ENCODE measurements at regions not wholly inside any gene's neighbourhood (a gene's known extent, or its start where the extent isn't known, plus 50 kb on each side); places are given as distances from the start of the nearest gene placed in this dataset.

DNA sequence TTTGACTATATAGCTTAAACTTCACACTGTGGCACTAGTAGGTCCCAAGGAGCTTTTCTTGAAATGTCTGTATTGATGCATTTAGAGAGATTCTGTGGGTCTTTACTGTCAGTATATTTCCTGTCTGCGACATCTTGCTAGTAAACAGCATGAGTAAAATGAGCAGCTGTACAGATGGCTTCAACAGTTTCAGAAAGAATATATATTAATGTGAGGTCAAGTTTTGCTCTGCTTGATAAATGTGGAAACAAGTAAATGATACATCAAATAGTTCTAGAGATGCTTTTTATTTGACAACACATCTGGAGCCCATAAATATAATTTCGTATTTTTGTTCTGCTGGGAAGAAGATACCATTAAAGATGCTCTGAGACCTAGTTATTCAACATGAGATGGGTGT is 310.9 kb upstream of the COL3A1 start:
- Histone ChIP-seq H3K4me2 (no peak overlapping the region), H3K9me2 (ENCODE audit: insufficient read depth) (no peaks in the 10 kb centered on the region), H3K27ac (no peak overlapping the region), H3K36me3 (ENCODE audit: low read depth) (no peaks in the 10 kb centered on the region), H3K27me3 (ENCODE audit: insufficient read depth, low read depth) (no peaks in the 10 kb centered on the region), H3K4me1 (replicated peaks; ENCODE audit: insufficient read depth) (no peaks in the 10 kb centered on the region), H3F3A (ENCODE audit: insufficient read depth, low read depth) (no peaks in the 10 kb centered on the region), H2AFZ (no peak overlapping the region), H3K79me2 (ENCODE audit: low read depth) (no peaks in the 10 kb centered on the region), H3K9me3 (ENCODE audit: insufficient read depth, low read depth) (no peaks in the 10 kb centered on the region), H3K4me3 (no peak overlapping the region), H4K20me1 (ENCODE audit: insufficient read depth) (no peaks in the 10 kb centered on the region)
- no TSS peak for BruUV-seq (replicated peaks)
- ChIA-PET POLR2A (ENCODE audit: unreplicated experiment) (interaction anchor here (0.7 kb wide), 1 partner anchor 600 kb away, joined by 6 read pairs; no protein-coding TSS in a partner anchor), CTCF (no interaction called here)
- DNase-seq: no peak
- TF ChIP-seq, protein P1, sequence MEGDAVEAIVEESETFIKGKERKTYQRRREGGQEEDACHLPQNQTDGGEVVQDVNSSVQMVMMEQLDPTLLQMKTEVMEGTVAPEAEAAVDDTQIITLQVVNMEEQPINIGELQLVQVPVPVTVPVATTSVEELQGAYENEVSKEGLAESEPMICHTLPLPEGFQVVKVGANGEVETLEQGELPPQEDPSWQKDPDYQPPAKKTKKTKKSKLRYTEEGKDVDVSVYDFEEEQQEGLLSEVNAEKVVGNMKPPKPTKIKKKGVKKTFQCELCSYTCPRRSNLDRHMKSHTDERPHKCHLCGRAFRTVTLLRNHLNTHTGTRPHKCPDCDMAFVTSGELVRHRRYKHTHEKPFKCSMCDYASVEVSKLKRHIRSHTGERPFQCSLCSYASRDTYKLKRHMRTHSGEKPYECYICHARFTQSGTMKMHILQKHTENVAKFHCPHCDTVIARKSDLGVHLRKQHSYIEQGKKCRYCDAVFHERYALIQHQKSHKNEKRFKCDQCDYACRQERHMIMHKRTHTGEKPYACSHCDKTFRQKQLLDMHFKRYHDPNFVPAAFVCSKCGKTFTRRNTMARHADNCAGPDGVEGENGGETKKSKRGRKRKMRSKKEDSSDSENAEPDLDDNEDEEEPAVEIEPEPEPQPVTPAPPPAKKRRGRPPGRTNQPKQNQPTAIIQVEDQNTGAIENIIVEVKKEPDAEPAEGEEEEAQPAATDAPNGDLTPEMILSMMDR (conservative IDR thresholded peaks at IDR 0.05): no peak
- TF ChIP-seq EZH2 (IDR thresholded peaks at IDR 0.05; ENCODE audit: low read depth): no peak
- intact Hi-C loops (cut with micrococcal nuclease; ENCODE audit: unreplicated experiment): no loop called here

DNA sequence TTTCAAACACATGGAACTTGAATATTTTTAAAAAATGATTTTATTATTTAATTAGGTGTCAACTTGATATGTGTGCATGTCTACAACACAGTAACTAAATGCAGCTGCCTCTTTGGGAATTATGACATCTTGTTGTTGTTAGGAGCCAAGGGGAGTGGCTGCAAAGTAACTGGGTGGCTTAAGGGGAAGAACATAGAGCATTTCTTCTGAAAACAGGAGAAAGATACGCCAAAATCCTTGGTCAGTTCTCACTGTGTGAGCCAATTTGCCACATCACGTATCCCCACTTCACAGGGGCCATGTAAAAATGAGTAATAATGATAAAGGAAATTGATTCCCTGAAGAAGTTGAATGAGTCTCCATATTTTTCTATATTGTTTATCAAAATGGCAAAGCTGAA is 309.8 kb upstream of the COL3A1 start:
- ChIA-PET CTCF (no interaction called here), POLR2A (ENCODE audit: unreplicated experiment) (no interaction called here)
- Histone ChIP-seq H4K20me1 (ENCODE audit: insufficient read depth) (no peaks in the 10 kb centered on the region), H3K27ac (no peak overlapping the region), H3K4me1 (replicated peaks; ENCODE audit: insufficient read depth) (no peaks in the 10 kb centered on the region), H3K9me2 (ENCODE audit: insufficient read depth) (no peaks in the 10 kb centered on the region), H3F3A (ENCODE audit: insufficient read depth, low read depth) (no peaks in the 10 kb centered on the region), H3K79me2 (ENCODE audit: low read depth) (no peaks in the 10 kb centered on the region), H3K9me3 (ENCODE audit: insufficient read depth, low read depth) (no peaks in the 10 kb centered on the region), H3K4me2 (no peak overlapping the region), H3K27me3 (ENCODE audit: insufficient read depth, low read depth) (no peaks in the 10 kb centered on the region), H3K36me3 (ENCODE audit: low read depth) (no peaks in the 10 kb centered on the region), H3K4me3 (no peak overlapping the region), H2AFZ (no peak overlapping the region)
- no peak for DNase-seq
- BruUV-seq (replicated peaks): no TSS peak
- intact Hi-C loops (cut with micrococcal nuclease; ENCODE audit: unreplicated experiment): no loop called here
- TF ChIP-seq EZH2 (IDR thresholded peaks at IDR 0.05; ENCODE audit: low read depth): no peak
- TF ChIP-seq, protein P1 (conservative IDR thresholded peaks at IDR 0.05): no peak

DNA sequence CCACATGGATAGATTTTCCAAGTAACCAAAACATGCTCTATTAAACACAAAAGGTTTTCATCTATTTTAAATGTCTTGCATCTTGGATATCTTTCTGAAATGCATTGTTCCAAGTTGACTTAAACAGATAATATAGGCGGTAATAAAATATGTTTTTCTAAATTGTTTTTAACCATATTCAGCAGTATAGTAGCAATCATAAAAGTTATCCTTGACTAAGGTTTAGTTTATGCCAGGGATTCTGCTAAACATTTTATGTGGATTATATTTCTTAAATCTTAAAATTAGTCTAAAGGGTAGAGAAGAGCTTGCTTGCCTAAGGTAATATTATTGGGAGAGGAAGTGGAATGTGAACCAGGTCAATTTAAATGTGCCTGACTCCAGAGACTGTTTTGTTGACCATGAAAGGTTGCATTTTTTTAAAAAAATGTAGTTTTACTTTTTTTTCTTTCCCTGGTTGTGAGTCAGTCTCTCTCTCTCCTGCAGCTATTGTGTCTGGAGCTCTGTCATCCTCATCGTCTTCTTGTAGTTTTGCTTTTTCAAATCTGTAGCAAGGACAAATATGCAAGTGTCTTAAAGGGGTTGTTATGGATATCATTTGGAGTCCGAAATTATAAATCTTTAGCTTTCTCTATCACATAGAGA is 309.1 kb upstream of the COL3A1 start:
- H3K4me3 ChIP-seq: no peak overlapping the region
- H3K4me2 ChIP-seq: no peak overlapping the region
- H3K4me1 ChIP-seq (replicated peaks; ENCODE audit: insufficient read depth): no peaks in the 10 kb centered on the region
- H3K79me2 ChIP-seq (ENCODE audit: low read depth): no peaks in the 10 kb centered on the region
- intact Hi-C loops (cut with micrococcal nuclease; ENCODE audit: unreplicated experiment): no loop called here
- no peaks in the 10 kb centered on the region for H3K9me3 ChIP-seq (ENCODE audit: insufficient read depth, low read depth)
- no peaks in the 10 kb centered on the region for H3K36me3 ChIP-seq (ENCODE audit: low read depth)
- ChIA-PET CTCF (no interaction called here), POLR2A (ENCODE audit: unreplicated experiment) (no interaction called here)
- no peak for DNase-seq
- no peaks in the 10 kb centered on the region for H3F3A ChIP-seq (ENCODE audit: insufficient read depth, low read depth)
- H3K9me2 ChIP-seq (ENCODE audit: insufficient read depth): no peaks in the 10 kb centered on the region
- H4K20me1 ChIP-seq (ENCODE audit: insufficient read depth): no peaks in the 10 kb centered on the region
- no peak overlapping the region for H3K27ac ChIP-seq
- BruUV-seq (replicated peaks): no TSS peak
- H2AFZ ChIP-seq: no peak overlapping the region
- TF ChIP-seq, protein P1 (conservative IDR thresholded peaks at IDR 0.05): no peak
- no peak for TF ChIP-seq EZH2 (IDR thresholded peaks at IDR 0.05; ENCODE audit: low read depth)
- no peaks in the 10 kb centered on the region for H3K27me3 ChIP-seq (ENCODE audit: insufficient read depth, low read depth)
